ENCODE measurements at regions not wholly inside any gene's neighbourhood (a gene's known extent, or its start where the extent isn't known, plus 50 kb on each side); places are given as distances from the start of the nearest gene placed in this dataset.

DNA sequence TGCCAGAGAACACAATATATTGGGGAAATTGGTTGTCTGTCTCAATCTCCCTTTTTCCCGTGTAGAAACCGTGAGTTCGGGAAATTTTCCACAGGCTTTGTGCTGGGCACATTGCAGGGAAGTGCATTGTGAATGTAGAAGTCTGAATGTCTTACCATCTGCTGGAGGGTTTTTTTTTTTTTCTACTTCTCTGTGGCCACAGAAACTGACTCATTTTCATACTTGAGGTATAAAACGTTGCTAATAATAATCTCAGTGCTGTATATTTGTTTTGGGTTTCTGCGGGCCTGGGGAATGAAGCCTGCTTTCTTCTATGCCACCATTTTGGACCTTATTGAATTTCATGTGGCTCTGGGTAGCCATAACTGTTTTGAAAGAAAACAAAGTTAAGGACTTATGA is 1001.2 kb downstream of the STIM2 start:
- Histone ChIP-seq H3K27ac (ENCODE audit: insufficient read depth, low read length) (no peak overlapping the region), H3K36me3 (ENCODE audit: control insufficient read depth, insufficient read depth, low read length) (no peaks in the 10 kb centered on the region), H2AFZ (ENCODE audit: low read length) (no peak overlapping the region), H4K20me1 (ENCODE audit: control insufficient read depth, extremely low read depth, insufficient read depth, low read length) (no peaks in the 10 kb centered on the region), H3K9ac (ENCODE audit: insufficient read depth, low read length) (no peak overlapping the region), H3K4me2 (ENCODE audit: extremely low read depth, insufficient read depth, low read length) (no peak overlapping the region), H3K79me2 (ENCODE audit: control insufficient read depth, insufficient read depth, low read length) (no peaks in the 10 kb centered on the region), H3K4me3 (replicated peaks in 1 of 4; ENCODE audit: control extremely low read depth in 1 of 4, insufficient read depth in 1 of 4, low read depth in 3 of 4, low read length in 4 of 4) (no peak overlapping the region), H3K9me3 (ENCODE audit: control insufficient read depth, insufficient read depth, low read depth, low read length) (no peaks in the 10 kb centered on the region), H3K27me3 (ENCODE audit: control insufficient read depth, insufficient read depth, low read length) (no peaks in the 10 kb centered on the region), H3K4me1 (ENCODE audit: control insufficient read depth, extremely low read depth, insufficient read depth, low read length) (no peaks in the 10 kb centered on the region)
- no peak for TF ChIP-seq EZH2 (IDR thresholded peaks at IDR 0.05; ENCODE audit: low read length, missing control alignments)
- TF ChIP-seq, protein P1, sequence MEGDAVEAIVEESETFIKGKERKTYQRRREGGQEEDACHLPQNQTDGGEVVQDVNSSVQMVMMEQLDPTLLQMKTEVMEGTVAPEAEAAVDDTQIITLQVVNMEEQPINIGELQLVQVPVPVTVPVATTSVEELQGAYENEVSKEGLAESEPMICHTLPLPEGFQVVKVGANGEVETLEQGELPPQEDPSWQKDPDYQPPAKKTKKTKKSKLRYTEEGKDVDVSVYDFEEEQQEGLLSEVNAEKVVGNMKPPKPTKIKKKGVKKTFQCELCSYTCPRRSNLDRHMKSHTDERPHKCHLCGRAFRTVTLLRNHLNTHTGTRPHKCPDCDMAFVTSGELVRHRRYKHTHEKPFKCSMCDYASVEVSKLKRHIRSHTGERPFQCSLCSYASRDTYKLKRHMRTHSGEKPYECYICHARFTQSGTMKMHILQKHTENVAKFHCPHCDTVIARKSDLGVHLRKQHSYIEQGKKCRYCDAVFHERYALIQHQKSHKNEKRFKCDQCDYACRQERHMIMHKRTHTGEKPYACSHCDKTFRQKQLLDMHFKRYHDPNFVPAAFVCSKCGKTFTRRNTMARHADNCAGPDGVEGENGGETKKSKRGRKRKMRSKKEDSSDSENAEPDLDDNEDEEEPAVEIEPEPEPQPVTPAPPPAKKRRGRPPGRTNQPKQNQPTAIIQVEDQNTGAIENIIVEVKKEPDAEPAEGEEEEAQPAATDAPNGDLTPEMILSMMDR (conservative IDR thresholded peaks at IDR 0.05 in 1 of 2, IDR thresholded peaks at IDR 0.05 in 1 of 2; ENCODE audit: low read depth in 1 of 2, low read length in 2 of 2) = no peak
- peak; percentile 31 to 48 for DNase-seq (ENCODE audit: low read depth in 2 of 2)

DNA sequence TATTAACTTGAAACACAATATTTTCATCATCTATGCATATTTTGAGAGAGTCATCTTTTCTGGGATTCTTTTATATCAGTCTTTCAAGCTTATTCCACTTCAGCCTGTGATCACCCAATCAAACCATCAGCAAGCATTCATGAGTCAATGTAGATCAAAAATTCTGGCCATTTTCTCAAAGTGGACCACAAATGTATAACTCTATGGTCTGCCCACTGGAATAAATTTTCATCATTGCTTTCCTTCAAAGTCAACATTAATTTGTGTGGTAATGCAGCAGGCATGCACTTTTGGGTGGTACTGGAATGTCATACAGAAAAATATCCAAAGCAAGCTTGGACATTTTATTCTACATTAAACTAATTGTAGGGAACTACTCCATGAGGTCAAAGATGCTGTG is 1013.0 kb downstream of the STIM2 start:
- peak in 1 of 2 donors; percentile 0 for DNase-seq (ENCODE audit: low read depth in 2 of 2)
- Histone ChIP-seq H2AFZ (ENCODE audit: low read length) (no peak overlapping the region), H3K4me3 (replicated peaks in 1 of 4; ENCODE audit: control extremely low read depth in 1 of 4, insufficient read depth in 1 of 4, low read depth in 3 of 4, low read length in 4 of 4) (no peak overlapping the region), H3K9ac (ENCODE audit: insufficient read depth, low read length) (no peak overlapping the region), H3K36me3 (ENCODE audit: control insufficient read depth, insufficient read depth, low read length) (no peaks in the 10 kb centered on the region), H4K20me1 (ENCODE audit: control insufficient read depth, extremely low read depth, insufficient read depth, low read length) (no peaks in the 10 kb centered on the region), H3K27ac (ENCODE audit: insufficient read depth, low read length) (no peak overlapping the region), H3K4me1 (ENCODE audit: control insufficient read depth, extremely low read depth, insufficient read depth, low read length) (no peaks in the 10 kb centered on the region), H3K4me2 (ENCODE audit: extremely low read depth, insufficient read depth, low read length) (no peak overlapping the region), H3K79me2 (ENCODE audit: control insufficient read depth, insufficient read depth, low read length) (no peaks in the 10 kb centered on the region), H3K9me3 (ENCODE audit: control insufficient read depth, insufficient read depth, low read depth, low read length) (no peaks in the 10 kb centered on the region), H3K27me3 (ENCODE audit: control insufficient read depth, insufficient read depth, low read length) (no peaks in the 10 kb centered on the region)
- no peak for TF ChIP-seq EZH2 (IDR thresholded peaks at IDR 0.05; ENCODE audit: low read length, missing control alignments)
- TF ChIP-seq, protein P1 (conservative IDR thresholded peaks at IDR 0.05 in 1 of 2, IDR thresholded peaks at IDR 0.05 in 1 of 2; ENCODE audit: low read depth in 1 of 2, low read length in 2 of 2) = no peak

DNA sequence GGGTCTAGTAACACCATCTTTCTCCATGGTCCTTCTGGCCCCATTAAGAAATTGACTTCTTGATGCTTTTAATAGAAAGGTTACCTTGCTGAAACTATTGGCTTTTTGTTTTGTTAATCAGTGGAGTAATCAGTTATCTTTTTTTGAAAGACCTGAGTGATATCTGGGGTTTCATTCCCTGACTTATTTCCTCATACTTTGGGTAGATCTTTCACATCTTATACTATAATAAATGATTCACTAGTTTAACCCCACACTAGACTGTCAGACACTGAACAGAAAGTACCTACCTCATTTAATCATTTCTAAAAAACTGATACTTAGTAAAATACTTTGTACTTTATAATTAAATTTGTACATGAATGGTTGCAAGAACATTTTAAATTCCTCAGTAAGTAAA is 1021.1 kb downstream of the STIM2 start:
- no peaks in the 10 kb centered on the region for H4K20me1 ChIP-seq (ENCODE audit: control insufficient read depth, extremely low read depth, insufficient read depth, low read length)
- H3K9me3 ChIP-seq (ENCODE audit: control insufficient read depth, insufficient read depth, low read depth, low read length) = no peaks in the 10 kb centered on the region
- no peak overlapping the region for H3K4me3 ChIP-seq (replicated peaks in 1 of 4; ENCODE audit: control extremely low read depth in 1 of 4, insufficient read depth in 1 of 4, low read depth in 3 of 4, low read length in 4 of 4)
- H3K4me2 ChIP-seq (ENCODE audit: extremely low read depth, insufficient read depth, low read length) = no peak overlapping the region
- no peaks in the 10 kb centered on the region for H3K36me3 ChIP-seq (ENCODE audit: control insufficient read depth, insufficient read depth, low read length)
- no peaks in the 10 kb centered on the region for H3K4me1 ChIP-seq (ENCODE audit: control insufficient read depth, extremely low read depth, insufficient read depth, low read length)
- TF ChIP-seq, protein P1 (conservative IDR thresholded peaks at IDR 0.05 in 1 of 2, IDR thresholded peaks at IDR 0.05 in 1 of 2; ENCODE audit: low read depth in 1 of 2, low read length in 2 of 2) = no peak
- no peak for TF ChIP-seq EZH2 (IDR thresholded peaks at IDR 0.05; ENCODE audit: low read length, missing control alignments)
- no peak overlapping the region for H2AFZ ChIP-seq (ENCODE audit: low read length)
- no peak overlapping the region for H3K9ac ChIP-seq (ENCODE audit: insufficient read depth, low read length)
- no peak for DNase-seq (ENCODE audit: low read depth in 2 of 2)
- H3K27me3 ChIP-seq (ENCODE audit: control insufficient read depth, insufficient read depth, low read length) = no peaks in the 10 kb centered on the region
- H3K79me2 ChIP-seq (ENCODE audit: control insufficient read depth, insufficient read depth, low read length) = no peaks in the 10 kb centered on the region
- H3K27ac ChIP-seq (ENCODE audit: insufficient read depth, low read length) = no peak overlapping the region

All from fibroblast of lung (primary cell).